ENCODE measurements at regions not wholly inside any gene's neighbourhood (a gene's known extent, or its start where the extent isn't known, plus 50 kb on each side); places are given as distances from the start of the nearest gene placed in this dataset.
A peak's percentile ranks its signal among the peaks of the same experiment; 100 is the strongest.
"Not testable (repeated sequence)": the region's sequence is repeated elsewhere in the genome, so short reads cannot be mapped to it uniquely, and the experiment has no call there.

DNA sequence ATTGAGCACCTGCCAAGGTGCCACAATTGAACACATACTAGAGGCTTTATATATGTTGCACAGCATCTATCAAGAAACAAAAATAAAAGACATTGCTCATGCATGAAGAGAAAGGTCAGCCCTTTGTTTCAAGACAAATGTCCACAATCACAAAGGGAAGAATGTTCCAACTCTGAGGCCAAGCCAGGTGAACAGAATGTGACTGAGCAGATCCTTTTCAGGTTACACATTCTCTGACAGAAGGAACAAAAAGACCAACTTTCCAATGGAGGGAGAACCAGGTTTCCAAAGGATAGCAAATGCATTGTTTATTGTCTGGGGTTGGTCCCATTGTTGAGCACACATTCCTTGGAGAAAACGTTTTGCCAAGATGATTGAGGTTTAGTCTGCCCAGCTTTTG is 50.2 kb upstream of the FAM174B start:
- DNase-seq (ENCODE audit: low read depth, low spot score) = no peak

DNA sequence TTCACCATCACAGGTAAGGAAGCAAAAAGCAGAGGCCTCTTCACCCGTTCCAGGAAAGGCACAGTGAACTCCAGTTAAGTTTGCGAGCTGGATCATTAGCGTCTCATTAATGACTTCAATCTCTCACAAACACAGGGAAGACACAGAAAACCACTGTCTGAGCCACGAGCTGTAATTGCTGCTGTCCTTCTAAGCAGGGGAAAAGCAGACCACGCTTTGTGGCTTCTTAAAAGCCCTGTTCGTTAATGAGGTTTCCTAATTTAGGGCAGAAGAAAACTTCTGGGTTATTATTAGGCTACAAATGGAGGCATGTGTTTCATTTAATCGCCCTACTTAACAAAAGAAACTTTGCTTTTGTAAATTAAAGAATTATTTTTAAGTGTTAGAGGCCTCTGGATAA is 50.6 kb upstream of the FAM174B start:
- no peak for DNase-seq (ENCODE audit: low read depth, low spot score)

DNA sequence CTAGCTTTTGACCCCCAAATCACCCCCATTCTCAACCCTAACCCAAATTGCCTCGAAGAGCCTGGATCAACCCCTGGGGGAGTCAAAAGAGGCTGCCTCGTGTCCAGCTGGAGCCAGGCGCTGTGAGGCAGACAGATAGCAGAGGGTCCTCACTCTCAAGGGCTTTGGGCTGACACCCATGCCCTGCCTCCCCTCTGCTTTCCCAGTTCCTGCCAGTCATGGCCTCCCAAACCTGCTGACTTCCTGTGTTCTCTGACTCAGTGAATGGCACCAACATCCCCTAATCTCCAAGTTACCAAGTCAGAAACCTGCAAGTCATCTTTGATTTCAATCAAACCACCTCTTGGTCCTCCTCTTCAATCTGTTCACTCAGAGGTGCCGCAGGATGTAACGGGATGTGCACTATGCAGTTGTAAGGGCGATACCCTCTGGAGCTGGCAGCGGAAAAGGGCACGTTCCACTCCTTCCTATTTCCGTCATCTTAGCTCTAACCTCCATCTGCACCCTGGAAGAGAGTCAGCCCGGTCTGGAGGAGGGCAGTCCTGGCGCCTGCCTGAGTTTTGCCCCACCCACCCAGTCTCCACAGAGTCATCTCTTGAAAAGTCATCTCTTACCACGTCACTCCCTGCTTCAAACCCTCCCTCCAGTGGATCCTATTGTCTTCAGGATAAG is 52.4 kb upstream of the FAM174B start:
- no peak for DNase-seq (ENCODE audit: low read depth, low spot score)

DNA sequence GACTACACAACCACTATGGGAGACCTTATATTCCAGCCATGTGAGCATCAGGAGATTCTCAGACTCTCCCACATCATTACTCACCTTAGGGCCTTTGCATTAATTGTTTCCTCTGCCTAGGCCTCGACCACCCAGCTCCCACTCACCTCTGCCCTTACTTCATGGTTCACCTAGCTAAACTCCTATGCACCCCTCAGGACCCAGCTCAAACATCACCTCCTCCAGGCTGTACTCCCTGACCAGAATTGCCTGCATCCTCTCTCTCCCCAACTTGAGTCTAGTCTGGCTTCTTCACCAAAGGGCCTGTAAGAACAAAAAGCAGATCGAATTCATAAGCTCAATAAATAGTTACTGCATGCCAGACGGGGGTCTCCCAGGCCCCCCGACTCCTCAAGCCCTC is 53.1 kb upstream of the FAM174B start:
- no peak for DNase-seq (ENCODE audit: low read depth, low spot score)

DNA sequence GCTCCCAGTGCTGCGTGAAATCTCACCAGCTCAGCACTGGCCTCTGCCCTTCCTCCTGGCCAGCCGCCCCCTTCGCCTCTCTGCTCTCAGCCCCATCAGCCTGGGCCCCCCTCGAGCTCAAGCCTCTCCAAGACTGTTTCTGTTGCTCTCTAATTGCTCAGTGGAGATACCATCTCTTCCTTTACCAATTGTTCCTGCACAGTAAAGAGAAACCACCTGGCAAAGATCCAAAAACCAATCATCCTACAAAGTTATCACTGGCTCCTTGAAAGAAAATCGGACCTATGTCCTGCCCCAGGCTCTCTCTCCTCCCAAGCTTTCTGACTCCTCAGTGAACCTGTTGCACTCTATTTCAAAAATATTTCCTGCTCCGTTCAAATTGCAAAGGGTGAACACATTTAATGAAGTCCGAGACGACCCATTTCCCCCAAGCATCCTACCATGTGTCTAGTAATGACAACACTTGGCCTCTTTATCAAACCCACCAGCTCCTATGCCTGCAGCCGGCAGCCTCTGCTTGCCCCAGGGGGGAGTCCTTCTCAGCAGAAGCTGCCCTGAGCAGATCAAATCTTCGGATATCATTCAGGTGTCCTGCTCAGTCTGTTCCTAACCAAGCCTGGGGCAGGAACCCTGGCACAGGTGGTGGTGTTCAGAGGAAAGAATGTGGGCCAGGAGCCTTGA is 53.7 kb upstream of the FAM174B start:
- no peak for DNase-seq (ENCODE audit: low read depth, low spot score)

DNA sequence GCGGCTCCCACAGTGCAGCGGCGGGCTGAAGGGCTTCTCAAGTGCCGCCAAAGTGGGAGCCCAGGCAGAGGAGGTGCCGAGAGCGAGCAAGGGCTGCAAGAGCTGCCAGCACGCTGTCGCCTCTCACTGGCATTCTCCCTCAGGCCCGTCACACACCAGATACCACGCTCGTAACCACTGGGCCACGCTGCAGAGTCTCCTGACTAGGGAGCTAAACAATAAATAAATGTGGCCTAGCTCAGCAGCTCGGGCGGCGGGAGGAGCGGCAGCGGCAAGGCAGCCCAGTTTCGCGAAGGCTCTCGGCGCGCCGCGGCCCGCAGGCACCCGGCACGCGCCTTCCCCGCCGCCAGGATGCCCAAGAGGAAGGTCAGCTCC is 55.9 kb upstream of the FAM174B start:
- DNase-seq (ENCODE audit: low read depth, low spot score) = no peak

DNA sequence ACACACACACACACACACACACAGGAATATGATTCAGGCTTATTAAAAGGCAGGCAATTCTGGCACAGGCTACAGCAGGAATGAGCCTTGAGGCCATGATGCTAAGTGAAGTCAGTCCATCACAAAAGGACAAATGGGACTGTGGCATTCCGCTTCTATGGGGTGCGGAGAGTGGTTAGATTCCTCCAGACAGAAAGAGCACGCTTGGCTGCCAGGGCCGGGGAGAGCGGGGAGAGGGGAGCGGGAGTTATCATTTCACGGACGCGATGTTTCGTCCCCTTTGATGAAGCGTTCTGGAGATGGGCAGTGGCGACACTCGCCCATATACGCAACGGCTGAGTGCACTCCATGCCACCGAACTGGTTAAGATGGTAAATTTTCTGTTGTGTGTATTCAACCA is 58.5 kb upstream of the FAM174B start:
- DNase-seq (ENCODE audit: low read depth, low spot score) = no peak

DNA sequence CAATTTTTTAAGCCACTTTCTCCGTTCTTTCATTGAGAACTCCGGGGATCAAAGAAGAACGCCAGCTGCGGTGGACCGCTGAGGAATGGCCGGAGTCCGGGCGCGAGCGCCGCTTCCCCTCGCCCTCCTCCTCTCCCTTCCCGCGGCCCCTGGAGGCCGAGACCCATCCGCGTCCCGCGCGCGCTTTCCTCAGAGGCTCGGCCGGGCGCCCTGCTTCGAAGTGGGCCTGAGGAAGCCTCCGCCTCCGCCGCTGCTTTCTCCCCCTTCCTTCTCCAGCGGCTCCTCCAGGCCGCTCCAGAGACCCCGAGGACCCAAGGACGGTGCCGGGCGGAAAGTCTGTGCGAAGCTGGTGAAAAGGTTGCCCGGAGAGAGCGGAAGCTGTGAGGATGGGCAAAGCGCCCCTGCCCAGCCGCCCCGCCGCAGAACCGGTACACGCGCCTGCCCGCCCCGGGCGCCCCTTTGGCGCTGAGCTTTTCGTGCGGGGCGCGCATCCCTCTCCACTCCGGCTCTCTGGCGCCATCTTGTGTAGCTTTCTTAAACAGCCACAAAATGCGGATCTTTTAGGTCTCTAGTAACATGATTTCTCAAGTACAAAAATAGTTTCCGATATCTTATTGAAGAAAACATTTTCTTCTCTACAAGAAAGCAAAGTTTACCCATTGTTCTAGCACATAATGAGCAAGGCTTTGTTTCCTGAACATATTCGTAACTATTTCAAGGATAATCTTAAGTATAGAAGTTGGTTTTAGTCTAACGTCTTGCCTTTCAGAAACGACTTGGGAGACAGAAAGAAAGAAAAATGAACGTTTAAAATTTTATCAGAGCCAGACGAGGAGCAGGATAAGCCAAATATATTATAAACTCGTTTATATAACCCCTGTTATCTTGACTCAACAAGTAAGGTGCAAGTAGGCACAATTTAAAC is 59.2 kb upstream of the FAM174B start:
- DNase-seq (ENCODE audit: low read depth, low spot score) = peak; percentile 58

DNA sequence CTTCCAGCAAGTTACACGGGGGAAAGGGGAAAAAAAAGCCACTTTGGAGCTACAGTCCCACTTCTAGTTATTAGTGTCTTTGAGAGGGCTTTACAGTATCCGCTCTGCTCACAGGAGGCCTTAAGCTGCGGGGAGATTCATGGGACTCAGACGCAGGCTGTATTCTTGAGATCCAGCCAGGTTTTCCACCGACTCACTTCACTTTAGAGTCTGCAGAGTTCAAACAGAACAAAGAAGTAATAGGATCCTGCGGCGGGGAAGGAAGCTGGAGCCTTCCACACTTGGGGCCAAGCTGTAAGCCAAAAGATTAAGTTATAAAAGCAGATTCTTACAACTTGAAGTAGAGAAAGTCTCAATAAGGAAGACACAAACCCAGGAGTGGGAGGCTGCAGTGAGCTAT is 60.2 kb upstream of the FAM174B start:
- DNase-seq (ENCODE audit: low read depth, low spot score) = no peak

DNA sequence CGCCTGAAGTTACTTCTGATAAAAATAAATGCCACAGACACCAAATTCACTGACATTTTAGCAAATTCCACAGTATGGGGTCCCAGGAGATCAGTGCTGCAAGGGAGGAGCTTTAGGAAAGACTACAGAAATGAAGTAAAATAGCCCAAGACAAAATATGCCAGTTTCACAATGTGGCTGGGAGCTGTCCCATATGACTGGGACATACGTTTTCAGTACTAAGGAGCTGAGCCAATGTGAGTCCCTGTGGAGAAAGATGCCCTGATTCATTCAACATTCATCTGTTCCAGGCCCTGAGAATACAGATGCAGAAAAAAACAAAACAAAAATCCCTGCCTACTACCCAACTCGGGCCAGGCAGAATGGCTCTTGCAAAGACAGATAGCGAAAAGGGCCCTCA is 63.4 kb upstream of the FAM174B start:
- DNase-seq (ENCODE audit: low read depth, low spot score) = no peak

DNA sequence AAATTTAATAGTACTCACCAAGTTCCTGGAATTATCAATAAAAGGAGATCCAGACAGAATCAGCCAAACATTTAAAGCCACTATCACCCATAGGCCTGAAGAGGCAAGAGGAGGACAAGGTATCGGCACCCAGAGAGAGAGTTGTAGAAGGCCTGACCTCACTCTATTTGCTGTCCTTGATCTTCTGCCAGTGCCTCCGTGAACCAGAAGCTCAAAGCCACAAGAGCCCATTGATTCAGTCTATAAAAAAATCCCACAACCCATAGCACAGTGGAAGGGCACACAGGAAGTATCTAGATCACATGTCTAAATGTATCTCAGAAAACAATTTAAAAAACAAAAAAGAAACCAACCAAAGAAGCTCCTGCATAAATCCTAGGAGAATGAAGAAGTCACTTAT is 68.6 kb upstream of the FAM174B start:
- no peak for DNase-seq (ENCODE audit: low read depth, low spot score)

DNA sequence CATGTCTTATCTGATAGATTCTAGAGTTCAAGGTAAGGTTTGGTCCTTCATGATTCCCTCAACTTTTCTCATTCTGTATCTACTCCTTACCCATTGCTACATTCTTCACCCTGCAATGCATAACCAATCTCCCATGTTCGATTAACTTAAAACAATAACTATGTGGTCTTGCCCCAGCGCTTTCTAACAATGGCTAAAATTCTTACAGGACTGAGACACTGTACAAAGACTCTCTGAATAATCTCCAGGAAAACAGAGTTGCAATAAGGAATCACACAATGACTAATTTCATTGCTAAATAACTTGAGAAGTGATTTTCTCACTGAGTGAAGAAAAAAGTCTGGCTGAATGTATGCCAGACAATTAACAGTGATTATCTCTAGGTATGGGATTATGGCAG is 69.6 kb upstream of the FAM174B start:
- no peak for DNase-seq (ENCODE audit: low read depth, low spot score)

DNA sequence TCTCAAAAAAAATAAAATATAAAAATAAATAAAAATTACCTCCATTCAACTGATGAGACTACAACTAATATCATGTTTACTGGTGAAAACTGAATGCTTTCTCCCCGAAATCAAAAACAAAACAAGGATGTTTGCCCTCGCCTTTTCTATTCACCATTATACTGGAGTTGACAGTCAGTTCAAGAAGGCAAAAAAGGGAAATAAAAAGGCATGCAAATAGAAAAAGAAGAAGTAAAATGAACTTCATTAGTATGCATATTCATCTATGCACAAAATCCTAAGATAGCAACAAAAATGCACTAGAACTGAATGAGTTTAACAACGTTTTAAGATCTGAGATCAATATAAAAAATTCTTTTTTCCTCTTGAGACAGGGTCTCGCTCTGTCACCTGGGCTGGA is 72.7 kb upstream of the FAM174B start:
- DNase-seq (ENCODE audit: low read depth, low spot score) = no peak

DNA sequence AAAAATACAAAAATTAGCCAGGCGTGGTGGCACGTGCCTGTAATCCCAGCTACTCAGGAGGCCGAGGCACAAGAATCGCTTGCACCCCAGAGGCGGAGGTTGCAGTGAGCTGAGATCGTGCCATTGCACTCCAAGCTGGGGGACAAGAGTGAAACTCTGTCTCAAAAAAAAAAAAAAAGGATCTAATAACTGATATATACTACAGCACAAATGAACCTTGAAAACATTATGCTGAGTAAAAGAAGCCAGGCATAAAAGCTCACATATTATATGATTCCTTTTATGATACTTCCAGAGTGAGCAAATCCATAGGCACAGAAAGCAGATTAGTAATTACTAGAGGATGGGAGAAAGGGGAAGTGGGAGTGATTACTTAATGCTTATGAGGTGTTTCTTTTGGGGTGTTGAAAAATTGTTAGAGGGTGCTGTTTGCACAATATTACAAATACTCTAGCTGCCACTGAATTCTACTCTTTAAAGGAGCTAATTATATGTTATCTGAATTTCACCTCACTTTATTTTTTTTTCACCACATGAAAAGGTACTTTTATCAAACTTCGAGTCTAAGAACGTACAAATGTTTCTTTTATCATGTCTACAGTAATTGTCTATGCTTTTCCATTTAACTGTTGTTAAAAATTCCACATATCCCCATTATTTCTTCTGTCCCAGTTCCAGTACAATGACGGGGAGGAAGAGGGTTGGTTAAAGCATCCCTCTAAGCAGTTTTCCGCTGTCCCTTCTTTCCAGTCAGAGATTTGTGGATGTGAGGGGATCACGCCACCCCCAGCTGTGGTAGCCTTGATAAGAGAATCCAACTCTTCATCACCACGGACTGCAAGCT is 77.7 kb upstream of the FAM174B start:
- DNase-seq (ENCODE audit: low read depth, low spot score) = no peak

DNA sequence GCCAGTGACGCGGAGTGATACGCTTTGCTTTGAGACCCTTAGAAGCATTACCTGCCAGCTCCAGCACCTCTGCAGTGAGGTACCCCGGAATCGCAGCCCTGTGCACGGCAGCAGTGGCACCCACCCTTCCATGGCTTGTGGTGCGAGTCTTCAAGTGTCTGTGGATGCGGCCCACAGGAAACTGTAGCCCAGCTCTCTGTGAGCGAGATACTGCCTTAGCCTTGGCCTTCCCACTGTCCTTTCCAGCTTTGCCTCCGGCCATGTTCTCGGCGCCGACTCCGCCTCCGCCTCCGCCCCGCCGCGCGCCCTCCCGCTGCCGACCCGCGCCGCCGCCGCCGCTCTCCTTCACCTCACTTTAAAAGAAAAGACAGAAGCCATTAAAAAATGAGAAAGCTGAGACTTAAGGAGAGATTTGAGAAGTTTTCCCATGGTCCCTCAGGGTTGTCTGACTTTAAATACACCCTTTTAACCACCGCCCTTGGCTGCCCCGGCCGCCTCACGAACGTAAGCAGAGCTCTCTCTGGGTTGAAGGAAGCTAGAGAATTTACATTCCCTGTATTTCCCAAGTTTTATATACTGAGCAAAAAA is 78.5 kb upstream of the FAM174B start:
- no peak for DNase-seq (ENCODE audit: low read depth, low spot score)

DNA sequence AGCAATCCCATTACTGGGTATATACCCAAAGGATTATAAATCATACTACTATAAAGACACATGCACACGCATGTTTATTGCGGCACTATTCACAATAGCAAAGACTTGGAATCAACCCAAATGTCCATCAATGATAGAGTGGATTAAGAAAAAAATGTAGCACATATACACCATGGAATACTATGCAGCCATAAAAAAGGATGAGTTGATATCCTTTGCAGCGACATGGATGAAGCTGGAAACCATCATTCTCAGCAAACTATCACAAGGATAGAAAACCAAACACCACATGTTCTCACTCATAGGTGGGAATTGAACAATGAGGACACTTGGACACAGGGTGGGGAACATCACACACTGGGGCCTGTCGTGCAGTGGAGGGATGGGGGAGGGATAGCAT is 83.7 kb upstream of the FAM174B start:
- not testable (repeated sequence) for DNase-seq (ENCODE audit: low read depth, low spot score)

DNA sequence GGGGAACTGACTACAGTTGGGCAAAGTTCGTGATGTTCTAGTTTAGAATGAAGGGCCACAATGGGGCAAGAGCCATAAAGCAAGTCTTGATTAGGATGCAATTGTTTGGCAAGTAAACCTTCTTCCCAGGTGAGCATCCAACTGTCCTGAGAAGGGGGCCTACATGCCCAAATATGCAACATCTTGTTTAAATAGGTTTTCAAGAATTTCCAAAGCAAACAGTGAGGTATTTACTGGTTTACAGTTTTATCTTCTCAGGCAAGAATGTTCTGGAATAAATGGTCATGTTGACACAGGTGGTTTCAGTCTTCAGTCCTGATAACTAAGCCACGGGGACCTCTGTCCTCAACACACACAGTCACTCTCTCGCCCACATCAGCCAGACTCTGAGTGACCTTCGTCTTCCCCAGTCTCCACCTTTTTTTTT is 90.3 kb upstream of the FAM174B start:
- no peak for DNase-seq (ENCODE audit: low read depth, low spot score)

DNA sequence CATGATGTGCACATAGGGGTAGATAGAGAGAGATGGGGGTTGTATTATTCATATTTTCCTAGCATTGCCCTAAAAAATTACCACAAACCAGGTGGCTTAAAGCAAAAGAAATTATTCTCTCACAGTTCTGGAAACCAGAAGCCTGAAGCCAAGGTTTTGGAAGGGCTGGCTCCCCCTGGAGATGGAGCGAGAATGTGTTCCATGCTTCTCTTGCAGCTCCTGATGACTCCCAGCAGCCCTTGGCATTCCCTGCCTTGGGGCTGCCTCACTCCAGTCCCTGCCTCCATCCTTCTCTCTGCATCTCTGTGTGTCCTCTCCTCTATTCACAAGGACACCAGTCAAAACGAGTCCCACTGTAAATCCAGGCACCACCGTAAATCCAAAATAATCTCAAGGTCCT is 91.5 kb upstream of the FAM174B start:
- no peak for DNase-seq (ENCODE audit: low read depth, low spot score)

DNA sequence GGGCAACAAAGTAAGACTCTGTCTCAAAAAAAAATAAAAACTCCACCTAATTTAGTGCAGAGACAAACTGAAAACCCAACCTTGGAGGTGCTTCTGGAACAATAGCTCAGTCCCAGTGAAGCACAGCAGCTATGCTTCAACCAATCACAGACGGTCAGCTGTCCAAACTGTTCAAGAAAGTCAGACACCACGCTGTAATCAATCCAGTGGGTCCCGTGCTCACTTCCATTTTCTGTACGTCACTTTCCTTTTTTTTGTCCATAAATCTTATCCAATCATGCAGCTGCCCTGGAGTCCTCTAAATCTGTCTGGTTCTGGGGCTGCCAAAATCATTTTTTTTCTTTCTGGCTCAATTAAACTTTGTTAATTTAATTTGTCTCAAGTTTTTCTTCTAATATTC is 93.6 kb upstream of the FAM174B start:
- DNase-seq (ENCODE audit: low read depth, low spot score) = no peak

DNA sequence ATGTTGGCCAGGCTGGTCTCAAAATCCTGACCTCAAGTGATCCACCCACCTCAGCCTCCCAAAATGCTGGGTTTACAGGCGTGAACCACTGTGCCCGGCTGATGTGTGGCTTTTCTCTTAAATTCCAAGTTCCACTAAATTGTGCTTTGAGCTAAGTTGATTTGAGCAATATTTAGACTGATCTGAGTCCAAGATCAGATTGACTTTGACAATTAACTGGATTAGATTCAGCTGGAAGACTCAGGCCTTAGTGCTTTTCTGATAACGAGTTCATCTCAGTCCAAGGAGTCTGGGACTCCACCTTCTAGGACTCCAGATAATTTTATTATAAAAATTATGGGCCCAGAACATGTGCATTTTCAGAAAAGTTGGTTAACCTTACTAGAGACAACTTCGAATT is 94.4 kb upstream of the FAM174B start:
- DNase-seq (ENCODE audit: low read depth, low spot score) = no peak

DNA sequence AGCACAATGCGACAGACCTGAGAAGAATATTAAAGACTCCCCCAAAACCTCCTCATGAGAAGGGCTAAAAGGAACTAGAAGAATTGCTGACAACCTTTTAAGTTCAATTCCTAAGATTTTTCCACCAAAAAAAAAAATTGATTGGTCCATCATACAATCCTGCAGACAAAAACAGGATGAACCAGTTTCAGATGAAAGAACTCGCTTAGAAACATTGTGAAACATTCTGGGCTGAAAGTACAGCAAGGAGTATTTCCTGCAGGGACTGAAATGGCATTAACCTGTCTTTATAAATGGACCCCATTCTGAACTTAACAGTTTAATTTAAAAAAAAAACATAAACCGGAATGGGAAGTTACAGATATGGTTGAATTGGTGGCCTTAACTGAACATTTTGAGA is 96.0 kb upstream of the FAM174B start:
- DNase-seq (ENCODE audit: low read depth, low spot score) = no peak

All from brain pericyte (primary cell).